ENCODE measurements at regions not wholly inside any gene's neighbourhood (a gene's known extent, or its start where the extent isn't known, plus 50 kb on each side); places are given as distances from the start of the nearest gene placed in this dataset.
"Not testable (repeated sequence)": the region's sequence is repeated elsewhere in the genome, so short reads cannot be mapped to it uniquely, and the experiment has no call there.

GRCh38 chr11:134657631-134658030, 245.6 kb upstream of the B3GAT1 start:
- DNase-seq: no peak

GRCh38 chr11:134656861-134657540, 245.0 kb upstream of the B3GAT1 start:
- no peak for DNase-seq

- not testable (repeated sequence) for DNase-seq
Observed at GRCh38 chr11:134656086-134656840, 244.2 kb upstream of the B3GAT1 start.

GRCh38 chr11:134655189-134655989, 243.3 kb upstream of the B3GAT1 start:
- no peak for DNase-seq

GRCh38 chr11:134654161-134654915, 242.3 kb upstream of the B3GAT1 start:
- DNase-seq: no peak

- DNase-seq: no peak
Observed at GRCh38 chr11:134652586-134653255, 240.7 kb upstream of the B3GAT1 start.

GRCh38 chr11:134647066-134647743, 235.2 kb upstream of the B3GAT1 start:
- no peak for DNase-seq

- no peak for DNase-seq
Observed at GRCh38 chr11:134646561-134646960, 234.5 kb upstream of the B3GAT1 start.

- no peak for DNase-seq
Observed at GRCh38 chr11:134645576-134645975, 233.5 kb upstream of the B3GAT1 start.

- DNase-seq: no peak
Observed at GRCh38 chr11:134644476-134645456, 232.7 kb upstream of the B3GAT1 start.

GRCh38 chr11:134643115-134644012, 231.3 kb upstream of the B3GAT1 start:
- DNase-seq: no peak

GRCh38 chr11:134642206-134642605, 230.2 kb upstream of the B3GAT1 start:
- no peak for DNase-seq

GRCh38 chr11:134640971-134641968, 229.2 kb upstream of the B3GAT1 start:
- no peak for DNase-seq

- DNase-seq: no peak
Observed at GRCh38 chr11:134640536-134640935, 228.5 kb upstream of the B3GAT1 start.

- no peak for DNase-seq
Observed at GRCh38 chr11:134639586-134640330, 227.7 kb upstream of the B3GAT1 start.

GRCh38 chr11:134638796-134639430, 226.9 kb upstream of the B3GAT1 start:
- no peak for DNase-seq
